ENCODE measurements at regions not wholly inside any gene's neighbourhood (a gene's known extent, or its start where the extent isn't known, plus 50 kb on each side); places are given as distances from the start of the nearest gene placed in this dataset.

DNA sequence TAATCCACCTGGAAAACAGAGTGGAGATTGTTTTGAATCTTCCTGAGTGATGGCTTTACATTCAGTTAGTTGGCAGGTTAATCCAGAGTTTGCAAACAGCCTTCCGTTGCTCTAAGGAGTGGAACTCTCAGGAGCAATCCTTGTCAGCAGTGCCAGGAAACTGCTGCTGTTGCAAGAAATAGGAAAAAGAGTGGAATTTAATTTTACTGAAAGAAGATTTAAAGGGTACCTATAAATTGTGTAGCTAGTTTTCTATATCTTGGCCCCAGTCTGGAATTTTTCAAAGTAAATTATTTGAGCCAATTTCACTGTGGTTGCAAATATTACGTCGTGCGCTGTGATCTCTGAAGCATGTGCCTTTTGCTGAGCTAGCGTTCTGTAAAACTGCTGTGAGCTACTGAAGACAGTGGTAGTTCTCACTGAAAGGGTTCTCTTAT, 55.5 kb upstream of the SLC5A12 start:
- Mint-ChIP-seq H3K4me3 (no peak overlapping the region), H3K27ac (no peak overlapping the region), H3K9me3 (no peaks in the 10 kb centered on the region), H3K27me3 (no peaks in the 10 kb centered on the region), H3K4me1 (no peaks in the 10 kb centered on the region), H3K36me3 (ENCODE audit: low read depth) (no peaks in the 10 kb centered on the region)
- intact Hi-C loops (cut with micrococcal nuclease): no loop called here
- DNase-seq: no peak

GRCh38 chr11:26778000-26778757, 56.3 kb upstream of the SLC5A12 start:
- intact Hi-C loops (cut with micrococcal nuclease): no loop called here
- no peak for DNase-seq
- no peak overlapping the region for H3K4me3 Mint-ChIP-seq
- H3K27me3 Mint-ChIP-seq: no peaks in the 10 kb centered on the region
- H3K36me3 Mint-ChIP-seq (ENCODE audit: low read depth): no peaks in the 10 kb centered on the region
- H3K27ac Mint-ChIP-seq: no peak overlapping the region
- H3K9me3 Mint-ChIP-seq: no peaks in the 10 kb centered on the region
- no peaks in the 10 kb centered on the region for H3K4me1 Mint-ChIP-seq

- Mint-ChIP-seq H3K27ac (no peak overlapping the region), H3K4me3 (no peak overlapping the region), H3K27me3 (no peaks in the 10 kb centered on the region), H3K4me1 (no peaks in the 10 kb centered on the region), H3K36me3 (ENCODE audit: low read depth) (no peaks in the 10 kb centered on the region), H3K9me3 (no peaks in the 10 kb centered on the region)
- intact Hi-C loops (cut with micrococcal nuclease): no loop called here
- DNase-seq: no peak
Measured at GRCh38 chr11:26779074-26779865, 57.4 kb upstream of the SLC5A12 start.

- Mint-ChIP-seq H3K4me3 (no peak overlapping the region), H3K36me3 (ENCODE audit: low read depth) (no peaks in the 10 kb centered on the region), H3K4me1 (no peaks in the 10 kb centered on the region), H3K27me3 (no peaks in the 10 kb centered on the region), H3K27ac (no peak overlapping the region), H3K9me3 (no peaks in the 10 kb centered on the region)
- no peak for DNase-seq
- intact Hi-C loops (cut with micrococcal nuclease): no loop called here
Measured at GRCh38 chr11:26780376-26781085, 58.7 kb upstream of the SLC5A12 start.

DNA sequence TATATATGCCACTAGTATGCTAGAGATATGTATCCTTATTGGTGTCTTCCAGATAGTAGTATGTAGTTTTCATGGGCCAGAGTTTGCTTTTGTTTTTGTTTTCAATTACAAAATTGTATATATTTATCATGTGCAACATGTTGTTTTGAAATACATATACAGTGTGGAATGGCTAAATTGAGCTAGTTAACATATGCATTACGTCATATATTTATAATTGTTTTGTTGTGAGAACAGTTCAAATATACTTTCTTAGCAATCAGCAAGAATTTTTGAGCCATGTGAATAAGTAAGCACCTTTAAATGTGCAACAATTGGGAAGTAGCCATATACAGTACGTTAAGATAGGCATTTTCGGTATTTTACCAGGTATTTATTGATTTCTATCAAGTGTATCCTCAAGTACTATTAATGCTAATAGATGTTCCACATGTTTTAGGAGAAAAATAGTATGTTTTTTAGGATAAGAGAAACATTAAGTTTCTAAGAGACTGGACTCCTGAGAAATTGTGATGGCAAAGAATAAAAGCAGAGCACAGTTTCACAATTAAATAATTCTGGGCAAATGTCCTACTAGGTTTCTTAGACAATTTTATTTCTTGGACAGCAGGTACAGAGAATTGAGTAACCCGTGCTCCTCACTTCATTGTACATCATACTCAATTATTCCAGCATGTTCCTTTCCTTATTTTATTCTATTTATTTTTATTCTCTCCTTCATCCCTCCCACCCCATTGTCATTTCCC, 60.5 kb upstream of the SLC5A12 start:
- Mint-ChIP-seq H3K27me3 (no peaks in the 10 kb centered on the region), H3K9me3 (no peaks in the 10 kb centered on the region), H3K4me3 (no peak overlapping the region), H3K4me1 (no peaks in the 10 kb centered on the region), H3K36me3 (ENCODE audit: low read depth) (no peaks in the 10 kb centered on the region), H3K27ac (no peak overlapping the region)
- intact Hi-C loops (cut with micrococcal nuclease): no loop called here
- no peak for DNase-seq

GRCh38 chr11:26783997-26784396, 62.1 kb upstream of the SLC5A12 start:
- Mint-ChIP-seq H3K36me3 (ENCODE audit: low read depth) (no peaks in the 10 kb centered on the region), H3K9me3 (no peaks in the 10 kb centered on the region), H3K27ac (no peak overlapping the region), H3K27me3 (no peaks in the 10 kb centered on the region), H3K4me3 (no peak overlapping the region), H3K4me1 (no peaks in the 10 kb centered on the region)
- intact Hi-C loops (cut with micrococcal nuclease): no loop called here
- no peak for DNase-seq

- intact Hi-C loops (cut with micrococcal nuclease): no loop called here
- Mint-ChIP-seq H3K36me3 (ENCODE audit: low read depth) (no peaks in the 10 kb centered on the region), H3K4me3 (no peak overlapping the region), H3K9me3 (no peaks in the 10 kb centered on the region), H3K27me3 (no peaks in the 10 kb centered on the region), H3K27ac (no peak overlapping the region), H3K4me1 (no peaks in the 10 kb centered on the region)
- no peak for DNase-seq
Measured at GRCh38 chr11:26790738-26791137, 68.9 kb upstream of the SLC5A12 start.

- Mint-ChIP-seq H3K27me3 (no peaks in the 10 kb centered on the region), H3K9me3 (no peaks in the 10 kb centered on the region)
- intact Hi-C loops (cut with micrococcal nuclease): no loop called here
Measured at GRCh38 chr11:26792941-26793340, 71.1 kb upstream of the SLC5A12 start.

DNA sequence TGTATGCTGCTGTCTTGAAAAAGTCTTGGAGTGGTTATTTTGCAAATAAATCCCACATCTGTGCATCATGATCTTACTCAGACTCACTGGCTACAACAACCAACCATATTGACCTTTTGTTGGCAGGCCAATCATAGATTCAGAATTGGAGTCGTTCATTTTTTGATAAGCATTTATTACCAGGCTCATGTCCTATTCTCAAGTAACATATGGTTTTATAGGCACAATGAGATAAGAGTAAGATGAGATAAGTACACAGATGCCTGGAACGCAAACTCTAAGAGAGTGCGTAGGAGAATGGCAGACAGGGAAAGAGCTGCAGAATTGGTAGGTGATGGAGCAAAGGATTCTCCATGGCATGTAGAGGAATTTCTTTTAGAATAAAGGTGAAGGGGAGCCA, 71.6 kb upstream of the SLC5A12 start:
- Mint-ChIP-seq H3K4me1 (no peaks in the 10 kb centered on the region), H3K27ac (no peak overlapping the region), H3K27me3 (no peaks in the 10 kb centered on the region), H3K9me3 (no peaks in the 10 kb centered on the region), H3K4me3 (no peak overlapping the region), H3K36me3 (ENCODE audit: low read depth) (no peaks in the 10 kb centered on the region)
- no peak for DNase-seq
- intact Hi-C loops (cut with micrococcal nuclease): no loop called here

More at GRCh38 chr11:26792941-26793340, 71.1 kb upstream of the SLC5A12 start:
- no peaks in the 10 kb centered on the region for H3K36me3 Mint-ChIP-seq (ENCODE audit: low read depth)
- H3K4me1 Mint-ChIP-seq: no peaks in the 10 kb centered on the region
- H3K27ac Mint-ChIP-seq: no peak overlapping the region
- H3K4me3 Mint-ChIP-seq: no peak overlapping the region
- DNase-seq: no peak

DNA sequence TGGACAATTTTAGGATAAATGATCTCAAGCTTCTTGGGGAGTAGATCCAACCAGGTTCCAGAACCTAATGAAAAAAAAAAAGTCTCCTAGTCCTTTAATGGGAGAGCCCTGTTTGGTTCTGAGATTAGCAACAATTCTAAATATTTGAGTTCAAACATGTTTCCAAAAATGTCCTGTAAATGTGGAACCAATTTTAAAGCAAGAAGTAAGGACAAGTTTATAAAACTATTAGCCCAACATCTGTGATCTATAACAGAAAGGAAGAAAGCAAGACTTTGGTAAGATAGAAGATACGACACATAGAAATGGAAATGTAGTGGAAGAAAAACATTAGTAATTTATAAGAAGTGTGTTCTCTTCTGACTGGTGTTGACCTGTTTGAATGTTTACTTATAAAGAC, 79.7 kb upstream of the SLC5A12 start:
- no peaks in the 10 kb centered on the region for H3K36me3 Mint-ChIP-seq (ENCODE audit: low read depth)
- H3K27ac Mint-ChIP-seq: no peak overlapping the region
- no peak overlapping the region for H3K4me3 Mint-ChIP-seq
- H3K9me3 Mint-ChIP-seq: peaks cover 3% of the 10 kb centered on the region
- H3K4me1 Mint-ChIP-seq: no peaks in the 10 kb centered on the region
- intact Hi-C loops (cut with micrococcal nuclease): no loop called here
- H3K27me3 Mint-ChIP-seq: no peaks in the 10 kb centered on the region
- no peak for DNase-seq

- H3K4me1 Mint-ChIP-seq: no peaks in the 10 kb centered on the region
- no peak overlapping the region for H3K27ac Mint-ChIP-seq
- no peaks in the 10 kb centered on the region for H3K36me3 Mint-ChIP-seq (ENCODE audit: low read depth)
- no peaks in the 10 kb centered on the region for H3K27me3 Mint-ChIP-seq
- peaks cover 3% of the 10 kb centered on the region for H3K9me3 Mint-ChIP-seq
- no peak for DNase-seq
- intact Hi-C loops (cut with micrococcal nuclease): no loop called here
- no peak overlapping the region for H3K4me3 Mint-ChIP-seq
Measured at GRCh38 chr11:26805001-26805400, 83.1 kb upstream of the SLC5A12 start.

DNA sequence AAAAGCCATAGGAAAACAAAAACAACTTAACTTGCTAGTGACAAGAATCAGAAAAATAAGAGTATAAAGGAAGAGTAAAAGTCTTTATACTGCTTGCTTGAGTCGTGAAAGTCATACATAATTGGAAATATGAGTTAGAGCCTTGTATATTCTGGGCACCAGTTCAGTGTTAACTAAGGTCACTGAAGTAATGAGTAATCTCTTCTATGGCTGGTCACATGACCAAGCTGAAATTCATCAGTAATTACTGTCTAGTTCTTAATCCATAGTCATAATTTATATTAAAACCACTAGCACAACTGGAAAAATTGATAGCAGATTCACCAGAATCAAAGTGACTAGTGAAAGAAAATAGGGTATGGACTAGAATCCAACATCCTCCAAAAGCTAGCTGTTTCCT, 84.4 kb upstream of the SLC5A12 start:
- Mint-ChIP-seq H3K27ac (no peak overlapping the region), H3K4me1 (no peaks in the 10 kb centered on the region), H3K4me3 (no peak overlapping the region), H3K9me3 (peaks cover 3% of the 10 kb centered on the region), H3K27me3 (no peaks in the 10 kb centered on the region), H3K36me3 (ENCODE audit: low read depth) (no peaks in the 10 kb centered on the region)
- intact Hi-C loops (cut with micrococcal nuclease): no loop called here
- no peak for DNase-seq

- Mint-ChIP-seq H3K27me3 (no peaks in the 10 kb centered on the region), H3K36me3 (ENCODE audit: low read depth) (no peaks in the 10 kb centered on the region), H3K4me3 (no peak overlapping the region), H3K4me1 (no peaks in the 10 kb centered on the region), H3K27ac (no peak overlapping the region), H3K9me3 (peaks cover 18% of the 10 kb centered on the region)
- intact Hi-C loops (cut with micrococcal nuclease): no loop called here
- no peak for DNase-seq
Measured at GRCh38 chr11:26820739-26821138, 98.9 kb upstream of the SLC5A12 start.

Data from activated CD4-positive, alpha-beta T cell treated with anti-CD3 and anti-CD28 coated beads, Interleukin-2, amount 10 ng/mL, durations not matched to agents 24 days and 14 days (primary cell).